ENCODE measurements at regions not wholly inside any gene's neighbourhood (a gene's known extent, or its start where the extent isn't known, plus 50 kb on each side); places are given as distances from the start of the nearest gene placed in this dataset.

GRCh38 chr2:20897047-20897446, 74.1 kb upstream of the LDAH start:
- TF ChIP-seq EP300 (IDR thresholded peaks at IDR 0.05) (no peak), CTCF (IDR thresholded peaks at IDR 0.05) (no peak)

Measured in gastroesophageal sphincter (tissue), 3 donors.